Transverse colon (tissue), 4 donors: ENCODE measurements at regions not wholly inside any gene's neighbourhood (a gene's known extent, or its start where the extent isn't known, plus 50 kb on each side); places are given as distances from the start of the nearest gene placed in this dataset.

ENCODE experiments used
- CTCF ChIP-seq, 5 experiments: fragments of 200-600 bp in 3 of 5; fragments of 450-650 bp in 2 of 5; sonication (generic) in 3 of 5; IDR thresholded peaks; 1 replicate in 2 of 5; 2 replicates in 3 of 5; pipeline ENCODE4 v1.5.1; 2016 to 2017; ENCODE audit warnings: antibody characterized with exemption in 5 of 5, inconsistent platforms in 3 of 5, mild to moderate bottlenecking in 2 of 5, moderate library complexity in 1 of 5
- EP300 ChIP-seq: sonication (generic); formaldehyde crosslinking; IDR thresholded peaks from one replicate; pipeline ENCODE4 v1.6.1; 2017; ENCODE audit warnings: antibody characterized with exemption, low read depth
- POLR2A ChIP-seq: fragments of 450-650 bp; IDR thresholded peaks from one replicate; pipeline ENCODE4 v1.6.1; 2016; ENCODE audit warnings: antibody characterized with exemption, mild to moderate bottlenecking, moderate library complexity
- POLR2AphosphoS5 ChIP-seq, 3 donors: sonication (generic); formaldehyde crosslinking; IDR thresholded peaks; one replicate each; pipeline ENCODE4 v1.6.1; 2016; ENCODE audit warnings: antibody characterized with exemption in 3 of 3

GRCh38 chr11:115817844-115818468 lies 313.7 kb upstream of the CADM1 start:
- TF ChIP-seq POLR2AphosphoS5 (IDR thresholded peaks at IDR 0.05) (no peak), CTCF (IDR thresholded peaks at IDR 0.05) (no peak), POLR2A (no peak), EP300 (no peak)
